HG02938 (cell line): ENCODE measurements at regions not wholly inside any gene's neighbourhood (a gene's known extent, or its start where the extent isn't known, plus 50 kb on each side); places are given as distances from the start of the nearest gene placed in this dataset.
A peak's percentile ranks its signal among the peaks of the same experiment; 100 is the strongest.

ENCODE experiments used
- ATAC-seq: cut with Tn5 transposase; IDR thresholded peaks from one replicate; pipeline ENCODE4 v1.9.1; 2021; ENCODE audit warnings: mild to moderate bottlenecking, moderate library complexity; ENCODE audit not compliant: unreplicated experiment

GRCh38 chrX:69028006-69028760 lies 137.1 kb downstream of the PJA1 start:
- peak; percentile 93 for ATAC-seq

DNA sequence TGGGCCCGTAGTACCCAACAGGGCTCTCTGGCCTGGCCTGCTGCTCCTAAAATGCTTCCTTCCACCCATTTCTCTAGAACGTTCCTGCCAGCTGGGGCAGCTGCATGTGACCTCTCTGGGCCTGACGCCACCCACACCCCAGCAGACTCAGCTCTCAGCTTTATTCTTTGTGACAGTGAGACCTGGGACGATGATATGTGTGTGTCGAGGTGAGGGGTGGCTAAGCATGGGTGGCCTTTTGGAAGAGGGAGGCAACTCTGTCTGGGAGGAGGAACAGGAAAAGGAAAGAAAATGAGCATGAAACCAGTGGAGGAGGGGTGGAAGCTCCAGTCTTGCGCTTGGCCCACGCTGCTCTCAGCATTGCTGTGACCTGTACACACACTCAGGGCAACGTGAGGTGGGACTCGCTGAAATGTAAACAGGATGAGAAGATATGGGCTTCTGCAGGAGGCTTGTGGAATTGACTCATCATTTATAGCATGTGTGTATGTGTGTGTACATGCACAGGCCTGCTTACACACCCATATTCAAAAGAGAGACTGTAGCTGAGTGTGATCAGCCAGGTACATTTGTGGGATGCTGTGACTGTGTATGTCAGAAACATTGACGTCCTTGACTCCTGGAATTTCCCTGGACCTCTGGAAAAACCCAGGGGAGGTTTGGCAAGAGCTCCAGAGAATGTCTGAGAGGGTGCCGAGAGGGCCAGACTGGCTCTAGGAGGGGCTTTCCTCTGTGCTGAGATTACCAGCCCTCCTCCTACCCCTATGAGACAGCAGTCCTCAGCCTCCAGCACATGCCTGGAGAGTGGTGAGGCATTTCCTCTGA lies 137.9 kb downstream of the PJA1 start:
- ATAC-seq, result no peak

DNA sequence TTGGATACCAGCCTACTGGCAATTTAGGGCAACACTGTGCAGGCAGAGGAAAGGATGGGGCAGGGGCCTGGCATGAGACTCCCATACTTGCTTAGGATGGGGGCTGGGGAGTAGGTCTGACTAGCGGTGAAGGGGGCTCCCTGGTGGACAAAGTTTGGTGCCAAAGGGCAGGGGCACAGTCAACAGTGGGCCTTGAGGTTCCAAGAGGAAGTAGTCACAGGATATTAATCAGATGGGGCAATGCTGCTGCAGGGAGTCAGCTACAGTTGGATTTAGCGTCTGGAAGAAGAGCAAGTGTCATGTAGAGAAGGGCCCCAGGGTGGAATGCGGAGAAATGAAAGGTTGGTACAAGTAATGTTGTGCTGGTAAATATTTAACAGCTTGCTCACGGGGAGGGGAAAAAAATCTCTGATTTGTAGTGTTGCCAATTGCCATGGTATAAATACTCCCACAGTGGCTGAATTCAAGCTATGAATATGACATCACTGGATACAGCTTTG lies 139.4 kb downstream of the PJA1 start:
- ATAC-seq, result no peak

- no peak for ATAC-seq
Observed at GRCh38 chrX:69024931-69025330, 140.3 kb downstream of the PJA1 start.

DNA sequence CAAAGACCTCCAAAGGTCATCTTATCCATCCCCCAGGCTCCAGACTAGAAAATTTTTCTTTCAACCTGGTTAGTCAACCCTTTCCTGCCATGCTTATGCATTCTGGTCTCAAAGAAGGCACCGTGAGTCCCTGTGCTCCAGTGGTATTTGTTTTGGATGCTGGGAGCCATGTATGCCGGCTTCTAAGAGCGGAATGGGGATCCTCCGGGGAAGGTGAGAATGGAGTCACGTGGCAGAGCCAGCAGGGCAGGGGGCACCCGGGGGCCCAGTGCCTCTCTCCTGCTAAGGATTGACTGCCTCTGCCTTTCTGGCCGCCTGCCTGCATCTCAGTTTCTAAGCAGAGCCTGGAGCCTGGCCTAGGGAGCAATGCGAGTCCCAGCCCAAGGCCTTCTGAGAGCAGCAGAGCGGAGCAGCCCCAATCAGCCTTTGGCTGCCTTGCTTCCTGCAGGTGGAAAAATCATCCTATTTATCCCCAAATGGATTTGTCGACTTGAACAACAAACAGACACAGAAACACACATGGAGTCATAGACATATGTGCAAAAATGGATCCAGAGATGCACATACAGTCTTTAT lies 141.0 kb downstream of the PJA1 start:
- no peak for ATAC-seq

GRCh38 chrX:69022430-69022829 lies 142.8 kb downstream of the PJA1 start:
- no peak for ATAC-seq

- no peak for ATAC-seq
Observed at GRCh38 chrX:69021141-69021960, 143.9 kb downstream of the PJA1 start.

DNA sequence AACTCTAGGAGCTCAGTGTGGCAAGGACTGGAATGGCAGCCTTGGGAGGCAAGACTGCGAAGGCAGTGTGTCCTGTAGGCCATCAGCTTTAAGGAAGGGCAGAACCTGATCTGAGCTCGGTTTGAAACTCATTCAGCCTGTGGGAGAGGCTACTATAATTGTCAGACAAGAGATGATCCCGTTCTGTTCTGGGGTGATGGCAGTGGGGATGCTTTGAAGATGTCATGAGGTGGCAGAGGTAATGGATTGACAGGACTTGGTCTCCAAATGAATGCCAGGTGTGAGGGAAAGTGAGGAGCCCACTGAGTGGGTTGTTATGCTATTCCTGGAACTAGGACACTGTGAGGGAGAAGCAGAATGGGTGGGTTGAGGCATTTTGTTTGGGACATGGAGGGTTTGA lies 144.9 kb downstream of the PJA1 start:
- ATAC-seq, result no peak

GRCh38 chrX:69019073-69019890 lies 146.0 kb downstream of the PJA1 start:
- no peak for ATAC-seq

- ATAC-seq, result no peak
Observed at GRCh38 chrX:69018416-69019072, 146.7 kb downstream of the PJA1 start.

DNA sequence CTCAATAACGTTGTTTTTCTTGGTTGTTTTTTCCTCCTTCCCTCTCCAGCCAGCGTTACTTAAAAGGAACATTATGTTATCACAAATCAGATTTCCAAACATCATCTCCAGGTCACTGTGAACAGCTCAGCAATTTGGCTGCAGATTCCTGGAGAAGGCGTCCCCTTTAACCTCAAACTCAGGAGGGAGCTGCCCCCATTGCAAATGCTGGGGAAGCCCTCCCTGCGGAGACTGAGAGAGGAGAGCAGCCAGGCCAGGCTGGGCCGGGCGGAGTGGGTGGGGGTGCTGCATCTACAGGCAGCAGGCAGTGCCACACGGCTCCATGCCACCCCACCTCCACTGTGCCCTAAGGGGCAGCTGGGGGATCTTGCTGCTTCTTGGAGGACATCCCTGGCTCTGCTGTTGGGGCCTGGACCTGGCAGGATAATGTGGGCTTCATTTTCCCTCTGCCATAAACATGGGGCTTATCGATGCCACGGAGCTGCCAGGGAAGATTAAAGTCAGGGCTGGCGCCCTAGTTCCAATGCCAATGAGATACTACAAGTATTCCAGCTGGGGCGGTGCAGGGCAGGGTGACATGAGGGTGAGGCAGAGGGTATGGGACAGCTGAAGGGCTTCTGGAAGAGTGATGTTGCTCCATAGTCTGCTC lies 148.8 kb downstream of the PJA1 start:
- ATAC-seq, result no peak

DNA sequence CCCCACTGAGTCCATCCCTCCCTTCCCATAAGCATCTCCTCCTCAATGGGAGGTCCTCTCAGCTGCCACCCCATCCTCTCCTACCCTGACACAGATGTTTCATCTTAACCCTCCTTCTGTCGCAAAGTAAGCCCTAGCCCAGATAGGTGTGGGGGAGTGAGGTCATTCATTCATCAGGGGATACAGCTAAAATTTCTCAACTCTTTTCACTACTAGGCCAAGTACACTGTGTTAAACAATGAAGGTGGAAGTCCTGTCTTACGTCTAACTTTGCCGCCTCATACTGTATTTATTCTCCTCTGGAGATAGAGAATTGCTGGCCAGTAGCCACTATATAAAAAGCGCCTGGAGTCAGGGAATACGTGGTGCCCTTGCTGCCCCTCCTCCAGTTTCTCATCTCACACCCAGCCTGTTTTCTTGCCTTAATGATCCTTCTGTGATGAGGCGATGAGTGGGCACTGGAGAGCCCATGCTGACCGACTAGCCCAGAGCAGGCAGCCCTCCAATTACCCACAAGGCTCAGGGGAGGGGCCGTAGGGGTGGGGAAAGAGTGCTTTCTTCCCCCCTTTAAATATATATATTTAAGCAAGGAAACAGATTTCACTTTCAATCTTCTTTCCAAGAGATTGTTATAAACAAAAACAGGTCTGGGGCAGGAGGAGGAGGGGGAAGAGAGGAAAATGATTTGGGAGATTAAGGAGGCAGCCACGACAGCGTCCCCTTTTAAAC lies 149.5 kb downstream of the PJA1 start:
- ATAC-seq, result no peak

DNA sequence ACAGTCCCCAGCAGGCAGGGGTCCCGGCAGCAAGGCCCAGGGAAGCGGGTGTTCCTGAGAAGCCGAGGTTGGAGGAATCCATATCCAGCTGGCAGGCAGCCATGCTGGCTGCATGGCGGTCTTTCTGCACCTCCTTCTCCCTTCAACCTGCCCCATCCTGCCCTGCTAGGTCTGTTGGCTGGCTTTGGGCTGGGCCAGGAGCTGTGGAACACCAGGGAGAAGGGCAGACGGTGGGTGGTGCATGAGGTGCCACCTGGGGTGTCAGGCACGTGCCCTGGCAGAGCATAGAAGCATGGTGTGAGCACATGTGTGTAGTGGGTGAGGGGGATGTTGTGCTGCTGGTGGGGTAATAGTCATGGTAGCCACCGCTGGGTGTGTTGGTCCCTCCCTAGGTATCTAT lies 150.1 kb downstream of the PJA1 start:
- no peak for ATAC-seq

DNA sequence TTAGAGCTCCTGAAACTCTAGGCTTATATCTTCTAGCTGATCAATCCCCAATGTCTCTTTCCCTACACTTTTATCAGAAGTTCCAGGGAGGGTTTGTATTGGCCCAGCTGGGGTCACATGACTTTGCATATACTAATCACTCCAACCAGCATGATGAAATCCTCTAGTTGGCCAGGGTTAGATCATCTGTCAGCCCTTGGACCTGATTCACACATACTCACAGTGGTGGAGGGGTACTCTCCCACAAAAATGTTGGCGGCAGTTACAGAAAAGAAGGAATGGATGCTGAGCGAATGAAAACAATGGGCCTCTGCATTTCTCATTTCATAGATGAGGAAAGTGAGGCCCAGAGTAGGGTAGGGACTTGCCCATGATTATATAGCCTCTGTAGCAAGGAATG lies 151.1 kb downstream of the PJA1 start:
- no peak for ATAC-seq

DNA sequence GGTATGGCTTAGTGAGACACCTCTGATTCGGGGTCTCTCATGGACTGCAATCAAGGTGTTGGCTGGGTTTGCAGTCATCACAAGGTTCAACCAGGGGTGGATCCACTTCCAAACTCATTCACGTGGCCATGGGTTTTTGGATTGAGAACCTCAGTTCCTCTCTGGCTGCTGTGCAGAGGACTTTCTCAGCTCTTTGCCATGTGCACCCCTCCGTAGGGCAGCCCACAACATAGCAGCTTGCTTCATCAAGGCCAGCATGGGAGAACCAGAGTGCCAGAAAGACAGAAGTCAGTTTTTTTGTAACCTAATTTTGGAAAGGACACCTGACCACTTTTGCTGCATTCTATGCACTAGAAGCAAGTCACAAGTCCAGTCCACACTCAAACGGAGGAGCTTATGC lies 154.9 kb downstream of the PJA1 start:
- no peak for ATAC-seq

GRCh38 chrX:69000877-69001276 lies 164.4 kb downstream of the PJA1 start:
- ATAC-seq, result no peak

DNA sequence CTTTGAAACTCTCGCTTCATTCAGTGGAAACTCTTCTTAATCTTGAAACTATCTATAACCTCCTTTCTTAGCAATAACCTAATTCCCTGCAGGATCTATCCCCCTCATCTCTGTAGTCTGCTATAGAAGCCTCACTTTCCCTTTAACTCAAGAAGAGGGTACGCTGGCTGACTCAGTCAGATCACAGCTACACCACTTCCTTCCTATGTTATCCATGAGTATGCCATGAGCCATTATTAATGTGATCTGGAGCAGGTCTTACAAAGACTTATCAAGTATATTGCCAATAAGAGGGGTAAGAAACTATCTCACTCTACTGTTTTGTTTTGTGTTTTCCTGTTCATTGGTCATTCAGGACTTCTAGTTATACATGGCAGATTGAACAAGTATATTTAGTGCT lies 165.3 kb downstream of the PJA1 start:
- no peak for ATAC-seq

DNA sequence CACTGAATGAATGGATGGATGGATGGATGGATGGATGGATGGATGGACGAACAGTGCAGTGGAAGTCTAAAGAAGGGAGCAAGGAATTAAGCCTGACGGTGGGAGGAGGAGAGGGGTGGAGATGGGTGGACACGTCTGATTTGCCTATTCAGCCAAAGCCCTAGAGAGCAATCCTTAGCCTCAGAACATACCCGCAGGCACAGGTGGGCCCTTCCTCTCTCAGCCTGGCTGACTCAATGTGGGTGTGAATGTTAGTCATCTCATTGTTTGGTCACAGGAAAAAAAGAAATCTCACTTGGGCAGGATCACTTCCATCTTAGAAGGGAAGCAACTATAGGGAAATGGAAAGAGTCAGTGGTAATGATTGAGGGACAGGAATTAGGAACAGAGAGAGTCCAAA lies 165.9 kb downstream of the PJA1 start:
- no peak for ATAC-seq
